Keratinocyte (primary cell): ENCODE measurements at regions not wholly inside any gene's neighbourhood (a gene's known extent, or its start where the extent isn't known, plus 50 kb on each side); places are given as distances from the start of the nearest gene placed in this dataset.
"Not testable (repeated sequence)": the region's sequence is repeated elsewhere in the genome, so short reads cannot be mapped to it uniquely, and the experiment has no call there.

Experiments
- DNase-seq: peaks from one replicate; pipeline ENCODE4 v3.0.0-alpha.2; 2011; ENCODE audit warnings: low read depth, missing footprints, low spot score
- FAIRE-seq: peaks from 2 replicates; lab custom pipeline; 2011; peaks lifted over from hg19 to GRCh38; lab: Jason Lieb, UNC
- H2AFZ ChIP-seq: 2 replicates; pipeline ENCODE4 v1.6.0; 2012; ENCODE audit warnings: low read length, control low read depth, inconsistent platforms; ENCODE audit not compliant: control insufficient read depth
- H3K27ac ChIP-seq: 2 replicates; pipeline ENCODE4 v1.5.1; 2011; ENCODE audit warnings: low read length; ENCODE audit not compliant: control insufficient read depth, insufficient read depth
- H3K27me3 ChIP-seq: 3 replicates; pipeline ENCODE4 v1.6.0; 2011; ENCODE audit warnings: low read length; ENCODE audit not compliant: control insufficient read depth, insufficient read depth; ENCODE audit errors: extremely low read depth
- H3K36me3 ChIP-seq, 2 experiments: 2 replicates in 1 of 2; 3 replicates in 1 of 2; pipeline ENCODE4 v1.5.1; 2011; ENCODE audit warnings: low read length in 2 of 2, mild to moderate bottlenecking in 1 of 2; ENCODE audit not compliant: control insufficient read depth in 2 of 2, insufficient read depth in 2 of 2; ENCODE audit errors: extremely low read depth in 1 of 2
- H3K4me1 ChIP-seq: 3 replicates; pipeline ENCODE4 v1.5.1; 2011; ENCODE audit warnings: low read length; ENCODE audit not compliant: control insufficient read depth, insufficient read depth; ENCODE audit errors: extremely low read depth
- H3K4me2 ChIP-seq: 3 replicates; pipeline ENCODE4 v1.6.0; 2011; ENCODE audit warnings: low read depth, low read length; ENCODE audit not compliant: control insufficient read depth, insufficient read depth; ENCODE audit errors: extremely low read depth
- H3K4me3 ChIP-seq, 3 experiments: fragments of 200-600 bp in 1 of 3; sonication (generic) in 1 of 3; 2 replicates in 2 of 3; 3 replicates in 1 of 3; pipeline ENCODE4 v1.5.1; 2011 to 2016; ENCODE audit warnings: low read length in 3 of 3, mild to moderate bottlenecking in 3 of 3, control low read depth in 2 of 3, inconsistent platforms in 1 of 3, low read depth in 1 of 3, mixed read lengths in 1 of 3, mixed run types in 1 of 3, moderate library complexity in 1 of 3; ENCODE audit not compliant: control insufficient read depth in 2 of 3, insufficient read depth in 2 of 3; ENCODE audit errors: extremely low read depth in 1 of 3
- H3K79me2 ChIP-seq: 2 replicates; pipeline ENCODE4 v1.6.0; 2012; ENCODE audit warnings: low read length; ENCODE audit not compliant: control insufficient read depth, insufficient read depth
- H3K9ac ChIP-seq: 3 replicates; pipeline ENCODE4 v1.6.0; 2011; ENCODE audit warnings: low read length; ENCODE audit not compliant: control insufficient read depth, insufficient read depth; ENCODE audit errors: extremely low read depth
- H3K9me1 ChIP-seq: 3 replicates; pipeline ENCODE4 v1.6.0; 2011; ENCODE audit warnings: low read length; ENCODE audit not compliant: control insufficient read depth, insufficient read depth; ENCODE audit errors: extremely low read depth
- H3K9me3 ChIP-seq: 2 replicates; pipeline ENCODE4 v1.5.1; 2012; ENCODE audit warnings: low read depth, low read length; ENCODE audit not compliant: control insufficient read depth
- H4K20me1 ChIP-seq: 3 replicates; pipeline ENCODE4 v1.6.0; 2011; ENCODE audit warnings: low read length; ENCODE audit not compliant: control insufficient read depth, insufficient read depth; ENCODE audit errors: extremely low read depth
- CTCF ChIP-seq, 3 experiments: IDR thresholded peaks in 1 of 3; conservative IDR thresholded peaks in 1 of 3; optimal IDR thresholded peaks in 1 of 3; 2 replicates in 2 of 3; 3 replicates in 1 of 3; pipeline versions ENCODE3 to v1.5.1; 2011; ENCODE audit warnings: low read length in 3 of 3, mild to moderate bottlenecking in 3 of 3, moderate library complexity in 2 of 3, control low read depth in 1 of 3, inconsistent platforms in 1 of 3; ENCODE audit not compliant: insufficient read depth in 2 of 3; ENCODE audit errors: extremely low read depth in 1 of 3
- EZH2 ChIP-seq: IDR thresholded peaks from one replicate; pipeline ENCODE4 v1.6.1; 2012; ENCODE audit warnings: inconsistent platforms, mild to moderate bottlenecking, low read length, moderate library complexity
- dilution Hi-C: fragments of 300-500 bp; cut with MboI; formaldehyde crosslinking; loops from one replicate; pipeline ENCODE4 v1.7.0; 2020; ENCODE audit warnings: low sequenced_read_pairs; ENCODE audit not compliant: extremely low pct_ligation_motif_present

DNA sequence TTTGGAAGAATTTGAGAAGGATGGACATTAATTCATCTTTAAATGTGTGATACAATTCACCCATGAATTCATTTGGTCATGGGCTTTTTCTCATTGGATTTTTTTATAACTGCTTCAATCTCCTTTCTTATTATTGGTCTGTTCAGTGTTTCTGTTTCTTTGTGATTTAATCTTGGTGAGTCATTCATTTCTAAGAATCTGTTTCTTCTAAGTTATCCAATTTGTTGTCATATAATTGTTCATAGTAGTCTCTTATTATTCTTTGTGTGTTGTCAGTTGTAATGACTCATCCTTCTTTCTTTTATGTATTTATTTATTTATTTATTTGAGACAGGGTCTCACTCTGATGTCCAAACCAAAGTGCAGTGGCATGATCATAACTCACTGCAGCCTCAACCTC lies 146.1 kb upstream of the ZNF267 start:
- FAIRE-seq (no peak), DNase-seq (no peak)
- H3K79me2 ChIP-seq: no peaks in the 10 kb centered on the region
- H3K9me1 ChIP-seq: no peaks in the 10 kb centered on the region
- no peak overlapping the region for H3K27ac ChIP-seq
- H3K4me3 ChIP-seq: no peak overlapping the region
- no peak for TF ChIP-seq CTCF (optimal IDR thresholded peaks at IDR 0.05 in 1 of 3, IDR thresholded peaks at IDR 0.05 in 1 of 3, conservative IDR thresholded peaks at IDR 0.05 in 1 of 3; ENCODE audit: extremely low read depth in 1 of 3, insufficient read depth in 2 of 3, low read length in 3 of 3)
- TF ChIP-seq EZH2: no peak
- peaks cover 0 to 3% of the 10 kb centered on the region in 2 experiments for H3K36me3 ChIP-seq
- no peaks in the 10 kb centered on the region for H4K20me1 ChIP-seq
- H3K9ac ChIP-seq: no peak overlapping the region
- H3K9me3 ChIP-seq: no peaks in the 10 kb centered on the region
- H2AFZ ChIP-seq: no peak overlapping the region
- dilution Hi-C loops: no loop called here
- no peaks in the 10 kb centered on the region for H3K27me3 ChIP-seq
- H3K4me1 ChIP-seq: no peaks in the 10 kb centered on the region
- no peak overlapping the region for H3K4me2 ChIP-seq

DNA sequence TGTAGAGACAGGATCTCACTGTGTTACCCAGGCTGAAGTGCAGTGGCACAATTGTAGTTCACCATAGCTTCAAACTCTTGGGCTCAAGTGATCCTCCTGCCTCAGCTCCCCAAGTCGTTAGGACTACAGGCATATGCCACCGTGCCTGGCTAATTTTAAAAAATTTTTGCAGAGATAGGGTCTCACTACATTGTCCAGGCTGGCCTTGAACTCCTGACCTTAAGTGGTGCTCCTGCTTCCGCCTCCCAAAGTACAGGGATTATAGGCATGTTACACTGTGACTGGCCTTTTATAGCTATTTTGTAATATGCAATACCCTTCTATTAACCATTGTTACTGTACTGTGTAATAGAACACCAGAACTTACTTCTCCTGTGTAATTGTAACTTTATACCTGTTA lies 139.3 kb upstream of the ZNF267 start:
- Histone ChIP-seq H3K36me3 (peaks cover 0 to 2% of the 10 kb centered on the region in 2 experiments), H3K9ac (no peak overlapping the region), H3K4me1 (no peaks in the 10 kb centered on the region), H3K9me1 (no peaks in the 10 kb centered on the region), H2AFZ (no peak overlapping the region), H3K4me2 (no peak overlapping the region), H3K4me3 (no peak overlapping the region), H3K27me3 (no peaks in the 10 kb centered on the region), H3K79me2 (no peaks in the 10 kb centered on the region), H3K9me3 (no peaks in the 10 kb centered on the region), H4K20me1 (no peaks in the 10 kb centered on the region), H3K27ac (no peak overlapping the region)
- DNase-seq (no peak), FAIRE-seq (no peak)
- no peak for TF ChIP-seq CTCF (optimal IDR thresholded peaks at IDR 0.05 in 1 of 3, IDR thresholded peaks at IDR 0.05 in 1 of 3, conservative IDR thresholded peaks at IDR 0.05 in 1 of 3; ENCODE audit: extremely low read depth in 1 of 3, insufficient read depth in 2 of 3, low read length in 3 of 3)
- TF ChIP-seq EZH2: no peak
- dilution Hi-C loops: no loop called here

- peaks cover 14% of the 10 kb centered on the region for H3K9me3 ChIP-seq
Observed at GRCh38 chr16:31745098-31745497, 128.5 kb upstream of the ZNF267 start.

More at GRCh38 chr16:31745098-31745497, 128.5 kb upstream of the ZNF267 start:
- H3K36me3 ChIP-seq, H3K27ac ChIP-seq, H2AFZ ChIP-seq, H3K4me1 ChIP-seq, FAIRE-seq, dilution Hi-C loops, H3K4me2 ChIP-seq, DNase-seq, H3K27me3 ChIP-seq, H3K9me1 ChIP-seq, H3K4me3 ChIP-seq, H4K20me1 ChIP-seq, H3K9ac ChIP-seq: not testable (repeated sequence)
- peaks cover 11% of the 10 kb centered on the region for H3K79me2 ChIP-seq
